Breast epithelium (tissue), 4 donors: ENCODE measurements at regions not wholly inside any gene's neighbourhood (a gene's known extent, or its start where the extent isn't known, plus 50 kb on each side); places are given as distances from the start of the nearest gene placed in this dataset.
"Not testable (repeated sequence)": the region's sequence is repeated elsewhere in the genome, so short reads cannot be mapped to it uniquely, and the experiment has no call there.

Source experiments
- DNase-seq, 2 donors: peaks; one replicate each; pipeline ENCODE4 v3.0.0-alpha.2; 2019; ENCODE audit warnings: low spot score in 2 of 2
- H3K27ac ChIP-seq, 2 donors: fragments of 200-600 bp; sonication (generic) in 1 of 2; one replicate each; pipeline ENCODE4 v1.5.1; 2016 to 2019; ENCODE audit warnings: mild to moderate bottlenecking in 1 of 2
- H3K27me3 ChIP-seq, 2 donors: fragments of 200-600 bp; sonication (generic) in 1 of 2; one replicate each; pipeline versions ENCODE4 v1.5.1 to v1.6.0; 2017 to 2019; ENCODE audit warnings: control low read depth in 1 of 2, mild to moderate bottlenecking in 1 of 2
- H3K36me3 ChIP-seq: fragments of 200-600 bp; one replicate; pipeline ENCODE4 v1.5.1; 2019
- H3K4me1 ChIP-seq, 2 donors: fragments of 200-600 bp; sonication (generic); one replicate each; pipeline ENCODE4 v1.5.1; 2016 to 2019; ENCODE audit warnings: control low read depth in 1 of 2
- H3K4me3 ChIP-seq, 3 donors: fragments of 200-600 bp; sonication (generic); 1 replicate in 2 of 3; 2 replicates in 1 of 3; pipeline ENCODE4 v1.5.1; 2016 to 2019; ENCODE audit warnings: mild to moderate bottlenecking in 3 of 3, moderate library complexity in 2 of 3
- H3K9me3 ChIP-seq, 2 donors: fragments of 200-600 bp; sonication (generic) in 1 of 2; one replicate each; pipeline ENCODE4 v1.5.1; 2016 to 2019; ENCODE audit warnings: control low read depth in 1 of 2
- POLR2A ChIP-seq: fragments of 450-650 bp; IDR thresholded peaks from one replicate; pipeline ENCODE4 v1.6.1; 2016; ENCODE audit warnings: antibody characterized with exemption, mild to moderate bottlenecking, moderate library complexity
- POLR2AphosphoS5 ChIP-seq, 3 donors: sonication (generic); formaldehyde crosslinking; IDR thresholded peaks; one replicate each; pipeline ENCODE4 v1.6.1; 2017; ENCODE audit warnings: antibody characterized with exemption in 3 of 3
- intact Hi-C: fragments of 100-400 bp; cut with DNase I; formaldehyde crosslinking; loops from one replicate; pipeline ENCODE4 v1.15.1; 2023; ENCODE audit warnings: low total_unique reads
- TF ChIP-seq, protein P1 (sequence below), 3 donors: fragments of 450-650 bp; IDR thresholded peaks; one replicate each; pipeline ENCODE4 v1.5.1; 2016 to 2017; ENCODE audit warnings: antibody characterized with exemption in 3 of 3, mild to moderate bottlenecking in 3 of 3, moderate library complexity in 3 of 3

DNA sequence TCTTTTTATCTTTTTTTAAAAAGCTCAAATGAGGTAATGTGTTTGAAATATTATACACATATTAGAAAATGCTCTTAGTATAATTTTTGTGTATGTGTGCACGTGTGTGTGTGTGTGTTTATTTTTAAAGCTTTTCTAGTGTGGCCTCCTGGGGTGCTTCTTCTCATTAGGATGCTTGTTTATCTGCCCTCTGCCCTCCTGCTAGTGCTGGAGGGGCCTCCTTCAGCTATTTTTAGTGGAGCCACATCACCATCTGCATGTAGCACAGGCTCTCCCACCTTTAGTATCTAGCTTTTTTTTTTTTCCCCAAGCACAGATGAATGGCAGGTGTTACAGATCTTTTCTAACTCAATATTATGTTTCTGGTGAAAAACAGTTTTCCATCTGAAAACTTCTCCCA lies 155.7 kb upstream of the TMEM229A start:
- no peaks in the 10 kb centered on the region for H3K9me3 ChIP-seq
- H3K4me3 ChIP-seq = no peak overlapping the region
- TF ChIP-seq POLR2A = no peak
- TF ChIP-seq POLR2AphosphoS5 (IDR thresholded peaks at IDR 0.05) = no peak
- TF ChIP-seq, protein P1, sequence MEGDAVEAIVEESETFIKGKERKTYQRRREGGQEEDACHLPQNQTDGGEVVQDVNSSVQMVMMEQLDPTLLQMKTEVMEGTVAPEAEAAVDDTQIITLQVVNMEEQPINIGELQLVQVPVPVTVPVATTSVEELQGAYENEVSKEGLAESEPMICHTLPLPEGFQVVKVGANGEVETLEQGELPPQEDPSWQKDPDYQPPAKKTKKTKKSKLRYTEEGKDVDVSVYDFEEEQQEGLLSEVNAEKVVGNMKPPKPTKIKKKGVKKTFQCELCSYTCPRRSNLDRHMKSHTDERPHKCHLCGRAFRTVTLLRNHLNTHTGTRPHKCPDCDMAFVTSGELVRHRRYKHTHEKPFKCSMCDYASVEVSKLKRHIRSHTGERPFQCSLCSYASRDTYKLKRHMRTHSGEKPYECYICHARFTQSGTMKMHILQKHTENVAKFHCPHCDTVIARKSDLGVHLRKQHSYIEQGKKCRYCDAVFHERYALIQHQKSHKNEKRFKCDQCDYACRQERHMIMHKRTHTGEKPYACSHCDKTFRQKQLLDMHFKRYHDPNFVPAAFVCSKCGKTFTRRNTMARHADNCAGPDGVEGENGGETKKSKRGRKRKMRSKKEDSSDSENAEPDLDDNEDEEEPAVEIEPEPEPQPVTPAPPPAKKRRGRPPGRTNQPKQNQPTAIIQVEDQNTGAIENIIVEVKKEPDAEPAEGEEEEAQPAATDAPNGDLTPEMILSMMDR (IDR thresholded peaks at IDR 0.05) = no peak
- no peaks in the 10 kb centered on the region for H3K4me1 ChIP-seq
- H3K36me3 ChIP-seq = no peaks in the 10 kb centered on the region
- no peaks in the 10 kb centered on the region for H3K27me3 ChIP-seq
- H3K27ac ChIP-seq = no peak overlapping the region
- intact Hi-C loops = no loop called here
- no peak for DNase-seq

DNA sequence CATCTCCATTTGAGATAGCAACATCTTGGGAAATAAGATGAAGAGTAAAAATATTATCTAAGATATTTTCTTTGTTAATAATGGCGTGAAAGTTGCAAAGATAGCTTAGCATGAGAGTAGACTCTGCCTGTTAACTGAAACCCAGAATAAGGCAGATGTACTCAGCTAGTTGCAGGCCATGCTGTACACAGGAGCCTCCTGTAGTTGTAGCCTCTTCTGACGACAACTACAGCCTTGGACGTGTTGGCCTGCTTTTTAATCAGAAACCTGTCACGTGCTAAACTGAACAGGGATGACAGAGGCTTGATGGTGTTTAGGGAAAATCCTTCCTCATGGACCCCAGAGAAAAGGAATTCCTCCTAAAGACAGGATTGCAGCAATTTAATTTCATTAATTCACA lies 155.1 kb upstream of the TMEM229A start:
- TF ChIP-seq, protein P1 (IDR thresholded peaks at IDR 0.05) = no peak
- no peak for TF ChIP-seq POLR2AphosphoS5 (IDR thresholded peaks at IDR 0.05)
- no peak for TF ChIP-seq POLR2A
- H3K9me3 ChIP-seq = no peaks in the 10 kb centered on the region
- no peak for DNase-seq
- H3K36me3 ChIP-seq = no peaks in the 10 kb centered on the region
- H3K4me3 ChIP-seq = no peak overlapping the region
- H3K4me1 ChIP-seq = no peaks in the 10 kb centered on the region
- no peaks in the 10 kb centered on the region for H3K27me3 ChIP-seq
- intact Hi-C loops = no loop called here
- no peak overlapping the region for H3K27ac ChIP-seq

DNA sequence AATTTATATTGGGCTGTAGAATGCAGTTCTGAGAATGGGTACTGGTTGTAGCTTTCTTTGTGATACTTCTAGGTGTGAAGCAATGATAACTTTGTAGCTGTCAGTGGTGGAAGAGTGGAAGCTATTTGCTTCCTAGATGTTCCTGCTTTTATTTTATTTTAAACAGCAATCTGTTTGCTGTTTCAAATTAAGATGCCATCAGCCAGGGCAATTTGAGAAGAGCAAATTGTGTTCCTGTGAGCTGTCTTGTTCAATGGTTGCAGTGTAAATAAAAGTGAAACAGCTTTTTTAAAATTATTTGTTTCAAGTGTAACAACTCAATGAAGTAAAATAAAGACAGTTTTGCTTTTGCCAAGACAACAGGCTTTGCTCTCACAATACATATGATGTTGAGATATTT lies 150.8 kb upstream of the TMEM229A start:
- no peak for TF ChIP-seq POLR2A
- TF ChIP-seq POLR2AphosphoS5 (IDR thresholded peaks at IDR 0.05) = no peak
- TF ChIP-seq, protein P1 (IDR thresholded peaks at IDR 0.05) = no peak
- Histone ChIP-seq H3K4me3 (no peak overlapping the region), H3K9me3 (no peaks in the 10 kb centered on the region), H3K27me3 (no peaks in the 10 kb centered on the region), H3K4me1 (no peaks in the 10 kb centered on the region), H3K27ac (no peak overlapping the region), H3K36me3 (no peaks in the 10 kb centered on the region)
- intact Hi-C loops = loop anchor here (5.0 kb wide), 1 partner anchor 279 kb away; no protein-coding TSS in a partner anchor
- DNase-seq = no peak

DNA sequence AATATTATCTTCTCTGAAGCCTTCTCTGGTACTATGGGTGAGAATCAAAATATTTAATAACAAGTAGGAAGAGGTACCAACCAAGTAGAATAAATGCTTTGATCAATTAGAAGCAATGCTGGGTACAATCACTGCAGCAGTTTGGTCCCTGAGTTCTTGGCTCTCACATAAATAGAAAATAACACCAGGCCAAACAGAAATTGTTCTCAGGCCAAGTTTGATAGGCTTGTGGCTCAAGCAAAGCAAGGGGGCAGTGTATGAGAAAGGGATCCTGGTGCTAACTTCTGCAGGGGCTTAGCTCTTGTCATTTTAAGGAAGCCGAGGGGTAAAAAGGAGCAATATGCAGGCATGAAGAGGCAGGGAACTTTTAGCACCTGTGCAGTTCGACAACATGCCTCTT lies 146.8 kb upstream of the TMEM229A start:
- DNase-seq = no peak
- no peaks in the 10 kb centered on the region for H3K4me1 ChIP-seq
- no peaks in the 10 kb centered on the region for H3K36me3 ChIP-seq
- no peaks in the 10 kb centered on the region for H3K27me3 ChIP-seq
- intact Hi-C loops = loop anchor here (5.0 kb wide), 1 partner anchor 283 kb away; no protein-coding TSS in a partner anchor
- no peak overlapping the region for H3K27ac ChIP-seq
- TF ChIP-seq POLR2AphosphoS5 (IDR thresholded peaks at IDR 0.05) = no peak
- no peak overlapping the region for H3K4me3 ChIP-seq
- no peaks in the 10 kb centered on the region for H3K9me3 ChIP-seq

DNA sequence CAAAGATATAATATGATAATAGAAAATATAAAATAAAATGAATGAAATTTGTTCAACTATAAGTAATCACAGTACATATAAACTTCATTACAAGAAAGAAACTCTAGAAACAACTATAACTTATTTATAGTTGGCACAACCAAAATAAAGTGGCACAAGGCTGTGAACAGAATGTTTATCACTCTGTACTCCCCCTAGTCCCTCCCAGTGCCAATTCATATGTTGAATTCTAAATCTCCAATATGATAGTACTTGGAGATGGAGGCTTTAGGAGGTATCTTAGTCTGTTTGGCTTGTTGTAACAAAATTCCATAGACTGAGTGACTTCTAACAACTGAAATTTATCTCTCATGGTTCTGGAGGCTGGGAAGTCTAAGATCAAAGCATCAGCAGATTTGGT lies 145.0 kb upstream of the TMEM229A start:
- H3K36me3 ChIP-seq = no peaks in the 10 kb centered on the region
- no peak for DNase-seq
- intact Hi-C loops = no loop called here
- TF ChIP-seq POLR2AphosphoS5 (IDR thresholded peaks at IDR 0.05) = no peak
- TF ChIP-seq, protein P1 (IDR thresholded peaks at IDR 0.05) = no peak
- TF ChIP-seq POLR2A = no peak
- H3K27me3 ChIP-seq = no peaks in the 10 kb centered on the region
- no peak overlapping the region for H3K27ac ChIP-seq
- H3K9me3 ChIP-seq = no peaks in the 10 kb centered on the region
- H3K4me3 ChIP-seq = no peak overlapping the region
- H3K4me1 ChIP-seq = no peaks in the 10 kb centered on the region

DNA sequence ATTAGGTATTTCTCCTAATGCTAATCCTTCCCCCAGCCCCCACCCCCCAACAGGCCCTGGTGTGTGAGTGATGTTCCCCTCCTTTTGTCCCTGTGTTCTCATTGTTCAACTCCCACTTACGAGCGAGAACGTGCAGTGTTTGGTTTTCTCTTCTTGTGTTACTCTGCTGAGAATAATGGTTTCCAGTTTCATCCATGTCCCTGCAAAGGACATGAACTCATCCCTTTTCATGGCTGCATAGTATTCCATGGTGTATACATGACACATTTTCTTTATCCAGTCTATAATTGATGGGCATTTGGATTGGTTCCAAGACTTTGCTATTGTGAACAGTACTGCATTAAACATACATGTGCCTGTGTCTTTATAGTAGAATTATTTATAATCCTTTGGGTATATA lies 138.9 kb upstream of the TMEM229A start:
- H3K27ac ChIP-seq, DNase-seq, intact Hi-C loops, H3K9me3 ChIP-seq, H3K27me3 ChIP-seq, H3K36me3 ChIP-seq, H3K4me3 ChIP-seq, H3K4me1 ChIP-seq: not testable (repeated sequence)
